HG03432 (cell line): ENCODE measurements at regions not wholly inside any gene's neighbourhood (a gene's known extent, or its start where the extent isn't known, plus 50 kb on each side); places are given as distances from the start of the nearest gene placed in this dataset.
"Not testable (repeated sequence)": the region's sequence is repeated elsewhere in the genome, so short reads cannot be mapped to it uniquely, and the experiment has no call there.

Experiments
- ATAC-seq: cut with Tn5 transposase; IDR thresholded peaks from one replicate; pipeline ENCODE4 v1.9.1; 2021; ENCODE audit warnings: mild to moderate bottlenecking, moderate library complexity; ENCODE audit not compliant: unreplicated experiment

GRCh38 chr1:181251713-181252075, 163.2 kb downstream of the IER5 start:
- ATAC-seq = no peak

- not testable (repeated sequence) for ATAC-seq
Observed at GRCh38 chr1:181253601-181254000, 165.1 kb downstream of the IER5 start.

- ATAC-seq = no peak
Observed at GRCh38 chr1:181255270-181255929, 166.9 kb downstream of the IER5 start.

GRCh38 chr1:181257117-181257516, 168.6 kb downstream of the IER5 start:
- ATAC-seq = peak; percentile 86

GRCh38 chr1:181259026-181259745, 170.7 kb downstream of the IER5 start:
- no peak for ATAC-seq

- ATAC-seq = no peak
Observed at GRCh38 chr1:181260271-181260670, 171.8 kb downstream of the IER5 start.

- no peak for ATAC-seq
Observed at GRCh38 chr1:181260994-181261393, 172.5 kb downstream of the IER5 start.

- no peak for ATAC-seq
Observed at GRCh38 chr1:181262069-181262468, 173.6 kb downstream of the IER5 start.

- ATAC-seq = no peak
Observed at GRCh38 chr1:181263444-181263843, 174.9 kb downstream of the IER5 start.

GRCh38 chr1:181264821-181265220, 176.3 kb downstream of the IER5 start:
- no peak for ATAC-seq

GRCh38 chr1:181284978-181285377, 196.5 kb downstream of the IER5 start:
- ATAC-seq = no peak

GRCh38 chr1:181295217-181295616, 188.1 kb upstream of the CACNA1E start:
- no peak for ATAC-seq

- ATAC-seq = no peak
Observed at GRCh38 chr1:181296180-181296579, 187.1 kb upstream of the CACNA1E start.

GRCh38 chr1:181308098-181308497, 175.2 kb upstream of the CACNA1E start:
- no peak for ATAC-seq

GRCh38 chr1:181310560-181310959, 172.8 kb upstream of the CACNA1E start:
- no peak for ATAC-seq

- ATAC-seq = no peak
Observed at GRCh38 chr1:181312946-181313345, 170.4 kb upstream of the CACNA1E start.

GRCh38 chr1:181313466-181313865, 169.9 kb upstream of the CACNA1E start:
- no peak for ATAC-seq

GRCh38 chr1:181314010-181314409, 169.3 kb upstream of the CACNA1E start:
- ATAC-seq = no peak

GRCh38 chr1:181314959-181315358, 168.4 kb upstream of the CACNA1E start:
- no peak for ATAC-seq

- no peak for ATAC-seq
Observed at GRCh38 chr1:181317261-181317930, 165.9 kb upstream of the CACNA1E start.

GRCh38 chr1:181318022-181318857, 165.1 kb upstream of the CACNA1E start:
- no peak for ATAC-seq
